Transverse colon (tissue), 4 donors: ENCODE measurements at regions not wholly inside any gene's neighbourhood (a gene's known extent, or its start where the extent isn't known, plus 50 kb on each side); places are given as distances from the start of the nearest gene placed in this dataset.

Experiments
- DNase-seq: peaks from one replicate; pipeline ENCODE4 v3.0.0-alpha.2; 2019
- H3K27ac ChIP-seq, 4 donors: fragments of 200-600 bp; sonication (generic); 2 replicates each; pipeline ENCODE4 v1.5.1; 2016 to 2018; ENCODE audit warnings: inconsistent platforms in 4 of 4
- H3K27me3 ChIP-seq: fragments of 200-600 bp; sonication (generic); 2 replicates; pipeline ENCODE4 v1.5.1; 2017; ENCODE audit warnings: inconsistent platforms
- H3K36me3 ChIP-seq, 4 donors: fragments of 200-600 bp; sonication (generic); 2 replicates each; pipeline ENCODE4 v1.5.1; 2017 to 2019; ENCODE audit warnings: inconsistent platforms in 4 of 4
- H3K4me1 ChIP-seq, 4 donors: fragments of 200-600 bp; sonication (generic); 2 replicates each; pipeline ENCODE4 v1.5.1; 2017 to 2020; ENCODE audit warnings: inconsistent platforms in 4 of 4
- H3K4me3 ChIP-seq, 4 donors: fragments of 200-600 bp; sonication (generic); 1 replicate in 1 of 4; 2 replicates in 3 of 4; pipeline versions ENCODE4 v1.5.1 to v1.6.1; 2017 to 2019; ENCODE audit warnings: inconsistent platforms in 4 of 4
- H3K9me3 ChIP-seq, 2 donors: fragments of 200-600 bp; sonication (generic); 2 replicates each; pipeline ENCODE4 v1.5.1; 2017 to 2019; ENCODE audit warnings: inconsistent platforms in 2 of 2
- EP300 ChIP-seq: sonication (generic); formaldehyde crosslinking; IDR thresholded peaks from one replicate; pipeline ENCODE4 v1.6.1; 2017; ENCODE audit warnings: antibody characterized with exemption, low read depth
- POLR2A ChIP-seq: fragments of 450-650 bp; IDR thresholded peaks from one replicate; pipeline ENCODE4 v1.6.1; 2016; ENCODE audit warnings: antibody characterized with exemption, mild to moderate bottlenecking, moderate library complexity
- POLR2AphosphoS5 ChIP-seq, 3 donors: sonication (generic); formaldehyde crosslinking; IDR thresholded peaks; one replicate each; pipeline ENCODE4 v1.6.1; 2016; ENCODE audit warnings: antibody characterized with exemption in 3 of 3
- WGBS, 2 donors: methylation state at CpG; one replicate each; pipeline ENCODE4 v1.1.5; 2018; ENCODE audit warnings: low coverage in 1 of 2; 5-methylcytosine and 5-hydroxymethylcytosine counted together
- in situ Hi-C, 4 donors: fragments of 200-750 bp; cut with MboI; loops; one replicate each; pipeline versions ENCODE4 v1.15.0 to v1.15.1; 2017; ENCODE audit warnings: low sequenced_read_pairs in 3 of 4, low pct_ligation_motif_present in 1 of 4, low pct_unique_long_range_greater_than_20kb in 1 of 4
- intact Hi-C: fragments of 100-400 bp; cut with DNase I; formaldehyde crosslinking; loops from one replicate; pipeline ENCODE4 v1.15.1; 2023; ENCODE audit warnings: low total_unique reads
- TF ChIP-seq, protein P1 (sequence below), 5 experiments: fragments of 200-600 bp in 3 of 5; fragments of 450-650 bp in 2 of 5; sonication (generic) in 3 of 5; IDR thresholded peaks; 1 replicate in 2 of 5; 2 replicates in 3 of 5; pipeline ENCODE4 v1.5.1; 2016 to 2017; ENCODE audit warnings: antibody characterized with exemption in 5 of 5, inconsistent platforms in 3 of 5, mild to moderate bottlenecking in 2 of 5, moderate library complexity in 1 of 5

DNA sequence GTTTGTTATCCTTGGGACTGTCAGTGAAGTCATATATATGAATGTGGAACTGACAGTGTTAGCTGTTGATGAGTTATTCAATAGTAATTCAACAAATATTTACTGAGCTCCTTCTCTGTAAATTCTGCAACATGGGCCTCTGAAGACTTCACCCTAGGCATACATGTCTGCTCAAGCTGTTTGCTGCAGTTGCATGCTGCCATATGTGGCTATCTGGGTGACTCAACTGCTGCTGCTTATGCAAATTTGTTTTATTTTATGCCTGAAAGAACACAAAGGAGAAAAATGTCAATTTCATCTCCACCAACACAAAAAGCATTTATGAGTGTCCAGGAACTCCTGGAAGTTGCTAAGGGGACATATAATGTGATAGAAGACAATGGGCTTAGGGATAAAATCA is 417.6 kb downstream of the AASDHPPT start:
- in situ Hi-C loops, result no loop called here
- H3K27ac ChIP-seq, result no peak overlapping the region
- H3K4me1 ChIP-seq, result no peaks in the 10 kb centered on the region
- intact Hi-C loops, result no loop called here
- no peak for DNase-seq
- no peak overlapping the region for H3K4me3 ChIP-seq
- no peaks in the 10 kb centered on the region for H3K27me3 ChIP-seq
- H3K36me3 ChIP-seq, result no peaks in the 10 kb centered on the region
- TF ChIP-seq, protein P1, sequence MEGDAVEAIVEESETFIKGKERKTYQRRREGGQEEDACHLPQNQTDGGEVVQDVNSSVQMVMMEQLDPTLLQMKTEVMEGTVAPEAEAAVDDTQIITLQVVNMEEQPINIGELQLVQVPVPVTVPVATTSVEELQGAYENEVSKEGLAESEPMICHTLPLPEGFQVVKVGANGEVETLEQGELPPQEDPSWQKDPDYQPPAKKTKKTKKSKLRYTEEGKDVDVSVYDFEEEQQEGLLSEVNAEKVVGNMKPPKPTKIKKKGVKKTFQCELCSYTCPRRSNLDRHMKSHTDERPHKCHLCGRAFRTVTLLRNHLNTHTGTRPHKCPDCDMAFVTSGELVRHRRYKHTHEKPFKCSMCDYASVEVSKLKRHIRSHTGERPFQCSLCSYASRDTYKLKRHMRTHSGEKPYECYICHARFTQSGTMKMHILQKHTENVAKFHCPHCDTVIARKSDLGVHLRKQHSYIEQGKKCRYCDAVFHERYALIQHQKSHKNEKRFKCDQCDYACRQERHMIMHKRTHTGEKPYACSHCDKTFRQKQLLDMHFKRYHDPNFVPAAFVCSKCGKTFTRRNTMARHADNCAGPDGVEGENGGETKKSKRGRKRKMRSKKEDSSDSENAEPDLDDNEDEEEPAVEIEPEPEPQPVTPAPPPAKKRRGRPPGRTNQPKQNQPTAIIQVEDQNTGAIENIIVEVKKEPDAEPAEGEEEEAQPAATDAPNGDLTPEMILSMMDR (IDR thresholded peaks at IDR 0.05), result no peak
- TF ChIP-seq POLR2A (no peak), POLR2AphosphoS5 (IDR thresholded peaks at IDR 0.05) (no peak), EP300 (no peak)
- no peaks in the 10 kb centered on the region for H3K9me3 ChIP-seq

DNA sequence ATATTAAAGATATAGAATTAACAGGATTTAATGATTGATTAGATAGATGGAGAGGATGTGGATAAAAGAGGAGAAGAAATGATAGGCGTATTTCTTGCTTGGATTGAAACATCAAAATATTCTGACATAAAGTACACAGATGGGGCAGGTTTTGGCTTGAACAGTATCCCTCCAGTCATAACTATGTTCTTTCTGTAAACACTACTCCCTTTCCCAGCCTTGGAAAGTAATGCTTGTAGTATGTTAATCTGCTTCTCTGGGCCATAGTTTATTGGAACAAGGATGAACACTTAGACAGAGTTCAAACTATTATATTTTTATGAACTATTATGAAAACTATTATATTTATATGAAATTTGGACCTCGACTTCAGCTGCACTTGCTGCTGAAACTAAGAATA is 419.2 kb downstream of the AASDHPPT start:
- intact Hi-C loops (no loop called here), in situ Hi-C loops (no loop called here)
- TF ChIP-seq POLR2AphosphoS5 (IDR thresholded peaks at IDR 0.05) (no peak), POLR2A (no peak)
- no peaks in the 10 kb centered on the region for H3K27me3 ChIP-seq
- no peak overlapping the region for H3K27ac ChIP-seq
- H3K4me3 ChIP-seq, result no peak overlapping the region
- WGBS, 2 donors, result 49 to 56% methylated on average over 2 of the region's 2 CpGs
- DNase-seq, result no peak
- H3K9me3 ChIP-seq, result peaks cover 0 to 5% of the 10 kb centered on the region in 2 donors
- H3K4me1 ChIP-seq, result no peaks in the 10 kb centered on the region
- no peaks in the 10 kb centered on the region for H3K36me3 ChIP-seq

DNA sequence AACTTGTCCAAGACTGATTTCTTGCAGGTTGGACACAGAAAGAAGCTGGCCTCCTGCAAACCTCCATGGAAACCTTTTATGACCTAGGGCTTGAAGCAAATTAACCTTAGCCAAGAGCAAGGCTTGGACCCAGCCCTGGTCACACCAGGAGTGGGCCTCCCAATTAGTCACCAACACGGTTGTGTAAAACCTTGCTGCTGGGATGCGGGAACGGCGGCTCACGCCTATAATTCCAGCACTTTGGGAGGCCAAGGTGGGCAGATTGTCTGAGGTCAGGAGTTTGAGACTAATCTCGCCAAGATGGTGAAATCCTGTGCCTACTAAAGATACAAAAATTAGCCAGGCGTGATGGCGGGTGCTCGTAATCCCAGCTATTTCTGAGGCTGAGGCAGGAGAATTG is 419.9 kb downstream of the AASDHPPT start:
- Histone ChIP-seq H3K36me3 (no peaks in the 10 kb centered on the region), H3K4me1 (no peaks in the 10 kb centered on the region), H3K4me3 (no peak overlapping the region), H3K27me3 (no peaks in the 10 kb centered on the region), H3K9me3 (peaks cover 0 to 5% of the 10 kb centered on the region in 2 donors), H3K27ac (no peak overlapping the region)
- no peak for DNase-seq
- in situ Hi-C loops (no loop called here), intact Hi-C loops (no loop called here)
- TF ChIP-seq, protein P1 (IDR thresholded peaks at IDR 0.05), result no peak
- TF ChIP-seq EP300 (no peak), POLR2AphosphoS5 (IDR thresholded peaks at IDR 0.05) (no peak), POLR2A (no peak)
- WGBS, 2 donors, result 87 to 88% methylated on average over 4 to 9 of the region's 9 CpGs

DNA sequence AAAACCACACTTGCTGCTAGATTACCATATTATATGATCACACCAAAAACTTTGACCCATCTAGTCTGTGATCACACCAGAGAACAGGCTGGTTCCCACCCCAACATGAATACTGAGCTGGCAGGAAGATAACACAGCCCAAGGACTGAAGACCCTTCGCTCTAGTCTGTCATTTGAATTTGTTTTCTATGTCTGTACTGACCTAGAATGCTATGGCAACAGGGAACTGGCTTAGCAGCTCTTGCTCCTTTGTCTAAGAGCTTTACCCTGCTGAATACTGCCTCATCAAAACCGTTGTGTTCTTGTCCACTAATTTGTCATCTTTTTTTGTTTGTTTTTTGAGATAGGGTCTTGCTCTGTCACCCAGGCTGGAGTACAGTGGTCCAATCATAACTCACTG is 420.4 kb downstream of the AASDHPPT start:
- Histone ChIP-seq H3K27ac (no peak overlapping the region), H3K9me3 (peaks cover 0 to 5% of the 10 kb centered on the region in 2 donors), H3K27me3 (no peaks in the 10 kb centered on the region), H3K4me1 (no peaks in the 10 kb centered on the region), H3K36me3 (no peaks in the 10 kb centered on the region), H3K4me3 (no peak overlapping the region)
- WGBS, 2 donors, result 40 to 59% methylated on average over 1 to 2 of the region's 2 CpGs
- intact Hi-C loops, result no loop called here
- in situ Hi-C loops, result no loop called here
- no peak for TF ChIP-seq EP300
- TF ChIP-seq, protein P1 (IDR thresholded peaks at IDR 0.05), result no peak
- TF ChIP-seq POLR2AphosphoS5 (IDR thresholded peaks at IDR 0.05), result no peak
- no peak for TF ChIP-seq POLR2A
- DNase-seq, result no peak

DNA sequence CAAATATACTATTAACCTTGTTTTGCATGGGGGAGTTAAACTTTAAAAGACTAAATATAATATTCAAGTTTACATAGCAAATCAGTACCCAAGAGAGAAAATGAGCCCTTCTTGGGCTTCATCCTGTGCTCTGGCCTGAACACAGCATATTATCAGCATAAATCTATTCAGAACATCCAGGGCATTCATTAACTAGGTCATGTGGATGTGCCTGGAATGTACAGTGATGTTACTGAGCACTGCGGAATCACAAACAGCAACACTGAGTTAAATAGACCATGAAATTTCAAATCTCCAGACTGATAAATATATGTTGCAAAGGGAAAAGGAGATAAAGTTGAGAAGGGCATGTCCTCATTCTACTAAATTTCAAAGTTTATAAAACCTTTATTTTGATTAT is 426.4 kb downstream of the AASDHPPT start:
- Histone ChIP-seq H3K27me3 (no peaks in the 10 kb centered on the region), H3K4me3 (no peak overlapping the region), H3K4me1 (no peaks in the 10 kb centered on the region), H3K36me3 (no peaks in the 10 kb centered on the region), H3K9me3 (peaks cover 0 to 5% of the 10 kb centered on the region in 2 donors), H3K27ac (no peak overlapping the region)
- WGBS, 2 donors, result 50 to 79% methylated on average over 1 of the region's 1 CpG
- TF ChIP-seq EP300 (no peak), POLR2A (no peak), POLR2AphosphoS5 (IDR thresholded peaks at IDR 0.05) (no peak)
- TF ChIP-seq, protein P1 (IDR thresholded peaks at IDR 0.05), result no peak
- DNase-seq, result no peak
- in situ Hi-C loops, result no loop called here
- intact Hi-C loops, result no loop called here
